ENCODE measurements at regions not wholly inside any gene's neighbourhood (a gene's known extent, or its start where the extent isn't known, plus 50 kb on each side); places are given as distances from the start of the nearest gene placed in this dataset.

DNA sequence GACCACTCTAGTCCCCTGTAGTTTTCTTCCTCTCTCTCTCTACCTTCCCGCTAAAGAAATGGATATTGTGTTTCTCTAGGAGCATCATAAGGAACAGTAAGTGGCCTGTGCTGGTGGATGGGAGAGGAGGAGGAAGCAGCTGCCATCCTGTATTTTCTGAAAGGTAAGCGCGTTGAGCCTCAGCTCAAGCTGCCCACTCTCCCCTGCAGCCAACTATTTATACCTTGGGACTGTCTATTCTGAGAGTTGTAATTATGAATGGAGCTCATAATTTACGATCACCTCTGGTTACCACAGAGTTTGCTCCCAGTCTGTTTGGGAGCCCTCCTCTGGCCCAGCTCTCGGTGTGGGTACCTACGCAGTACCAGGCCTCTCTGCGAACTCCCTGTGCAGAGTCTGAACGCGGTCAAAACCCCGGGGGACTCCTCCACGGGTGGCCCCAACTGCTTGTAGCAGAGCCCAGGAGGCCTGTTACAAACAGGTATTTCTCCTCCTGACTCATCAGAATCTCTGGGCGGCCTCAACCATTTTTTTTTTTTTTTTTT lies 285.4 kb downstream of the SMOC2 start:
- Histone ChIP-seq H3K4me3 (ENCODE audit: low read depth in 1 of 3, low read length in 3 of 3) (no peak overlapping the region), H3K4me1 (ENCODE audit: control insufficient read depth in 4 of 4, insufficient read depth in 4 of 4, low read length in 3 of 4) (no peaks in the 10 kb centered on the region), H3K27ac (ENCODE audit: low read depth in 1 of 2, low read length in 2 of 2) (no peak overlapping the region), H3K27me3 (ENCODE audit: control insufficient read depth in 4 of 4, insufficient read depth in 4 of 4, low read length in 3 of 4) (no peaks in the 10 kb centered on the region), H3K9ac (ENCODE audit: low read depth in 1 of 2, low read length in 2 of 2) (no peak overlapping the region), H3K9me3 (ENCODE audit: control insufficient read depth in 4 of 4, low read length in 3 of 4) (no peaks in the 10 kb centered on the region), H3K36me3 (ENCODE audit: control insufficient read depth in 4 of 4, insufficient read depth in 3 of 4, low read depth in 1 of 4, low read length in 3 of 4) (no peaks in the 10 kb centered on the region)
- no peak for DNase-seq (ENCODE audit: low spot score)
- 89% methylated on average over 12 of the region's 12 CpGs for WGBS
- TF ChIP-seq REST (IDR thresholded peaks at IDR 0.05) (no peak), MAX (IDR thresholded peaks at IDR 0.05) (no peak), TAF1 (conservative IDR thresholded peaks at IDR 0.05) (no peak), EGR1 (IDR thresholded peaks at IDR 0.05; ENCODE audit: low read depth in 2 of 2) (no peak), GABPA (IDR thresholded peaks at IDR 0.05 in 1 of 2, conservative IDR thresholded peaks at IDR 0.05 in 1 of 2) (no peak), ZBTB33 (IDR thresholded peaks at IDR 0.05) (no peak), NR2F2 (IDR thresholded peaks at IDR 0.05) (no peak), FOXA2 (IDR thresholded peaks at IDR 0.05) (no peak), JUND (IDR thresholded peaks at IDR 0.05) (no peak), RXRA (IDR thresholded peaks at IDR 0.05) (no peak), HNF4G (IDR thresholded peaks at IDR 0.05) (no peak)
- TF ChIP-seq, protein P1, sequence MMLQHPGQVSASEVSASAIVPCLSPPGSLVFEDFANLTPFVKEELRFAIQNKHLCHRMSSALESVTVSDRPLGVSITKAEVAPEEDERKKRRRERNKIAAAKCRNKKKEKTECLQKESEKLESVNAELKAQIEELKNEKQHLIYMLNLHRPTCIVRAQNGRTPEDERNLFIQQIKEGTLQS (IDR thresholded peaks at IDR 0.05), result no peak

- Histone ChIP-seq H3K27me3 (ENCODE audit: control insufficient read depth in 4 of 4, insufficient read depth in 4 of 4, low read length in 3 of 4) (no peaks in the 10 kb centered on the region), H3K4me3 (ENCODE audit: low read depth in 1 of 3, low read length in 3 of 3) (no peak overlapping the region), H3K9me3 (ENCODE audit: control insufficient read depth in 4 of 4, low read length in 3 of 4) (no peaks in the 10 kb centered on the region), H3K36me3 (ENCODE audit: control insufficient read depth in 4 of 4, insufficient read depth in 3 of 4, low read depth in 1 of 4, low read length in 3 of 4) (no peaks in the 10 kb centered on the region), H3K27ac (ENCODE audit: low read depth in 1 of 2, low read length in 2 of 2) (no peak overlapping the region), H3K9ac (ENCODE audit: low read depth in 1 of 2, low read length in 2 of 2) (no peak overlapping the region), H3K4me1 (ENCODE audit: control insufficient read depth in 4 of 4, insufficient read depth in 4 of 4, low read length in 3 of 4) (no peaks in the 10 kb centered on the region)
- WGBS, result 70% methylated on average over 12 of the region's 12 CpGs
- DNase-seq (ENCODE audit: low spot score), result no peak
- TF ChIP-seq SP1 (IDR thresholded peaks at IDR 0.05), result no peak
- TF ChIP-seq FOXA2 (IDR thresholded peaks at IDR 0.05), result no peak
- TF ChIP-seq HNF4A (conservative IDR thresholded peaks at IDR 0.05), result no peak
- TF ChIP-seq, protein P1 (IDR thresholded peaks at IDR 0.05), result no peak
- no peak for TF ChIP-seq RXRA (IDR thresholded peaks at IDR 0.05)
- TF ChIP-seq REST (IDR thresholded peaks at IDR 0.05), result no peak
- no peak for TF ChIP-seq FOXA1 (IDR thresholded peaks at IDR 0.05)
- no peak for TF ChIP-seq MAX (IDR thresholded peaks at IDR 0.05)
- no peak for TF ChIP-seq HNF4G (IDR thresholded peaks at IDR 0.05)
- TF ChIP-seq RAD21 (IDR thresholded peaks at IDR 0.05), result no peak
- no peak for TF ChIP-seq JUND (IDR thresholded peaks at IDR 0.05)
- TF ChIP-seq NR2F2 (IDR thresholded peaks at IDR 0.05), result no peak
- TF ChIP-seq, protein P2, sequence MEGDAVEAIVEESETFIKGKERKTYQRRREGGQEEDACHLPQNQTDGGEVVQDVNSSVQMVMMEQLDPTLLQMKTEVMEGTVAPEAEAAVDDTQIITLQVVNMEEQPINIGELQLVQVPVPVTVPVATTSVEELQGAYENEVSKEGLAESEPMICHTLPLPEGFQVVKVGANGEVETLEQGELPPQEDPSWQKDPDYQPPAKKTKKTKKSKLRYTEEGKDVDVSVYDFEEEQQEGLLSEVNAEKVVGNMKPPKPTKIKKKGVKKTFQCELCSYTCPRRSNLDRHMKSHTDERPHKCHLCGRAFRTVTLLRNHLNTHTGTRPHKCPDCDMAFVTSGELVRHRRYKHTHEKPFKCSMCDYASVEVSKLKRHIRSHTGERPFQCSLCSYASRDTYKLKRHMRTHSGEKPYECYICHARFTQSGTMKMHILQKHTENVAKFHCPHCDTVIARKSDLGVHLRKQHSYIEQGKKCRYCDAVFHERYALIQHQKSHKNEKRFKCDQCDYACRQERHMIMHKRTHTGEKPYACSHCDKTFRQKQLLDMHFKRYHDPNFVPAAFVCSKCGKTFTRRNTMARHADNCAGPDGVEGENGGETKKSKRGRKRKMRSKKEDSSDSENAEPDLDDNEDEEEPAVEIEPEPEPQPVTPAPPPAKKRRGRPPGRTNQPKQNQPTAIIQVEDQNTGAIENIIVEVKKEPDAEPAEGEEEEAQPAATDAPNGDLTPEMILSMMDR (IDR thresholded peaks at IDR 0.05; ENCODE audit: low read depth, low read length, missing input control), result no peak
- no peak for TF ChIP-seq GABPA (IDR thresholded peaks at IDR 0.05 in 1 of 2, conservative IDR thresholded peaks at IDR 0.05 in 1 of 2)
- no peak for TF ChIP-seq YY1 (IDR thresholded peaks at IDR 0.05)
- TF ChIP-seq TAF1 (conservative IDR thresholded peaks at IDR 0.05), result no peak
- no peak for TF ChIP-seq EGR1 (IDR thresholded peaks at IDR 0.05; ENCODE audit: low read depth in 2 of 2)
Observed at GRCh38 chr6:168725802-168726201, 284.8 kb downstream of the SMOC2 start.

Data from liver (tissue), 8 donors.